ENCODE measurements at regions not wholly inside any gene's neighbourhood (a gene's known extent, or its start where the extent isn't known, plus 50 kb on each side); places are given as distances from the start of the nearest gene placed in this dataset.
A peak's percentile ranks its signal among the peaks of the same experiment; 100 is the strongest.

DNA sequence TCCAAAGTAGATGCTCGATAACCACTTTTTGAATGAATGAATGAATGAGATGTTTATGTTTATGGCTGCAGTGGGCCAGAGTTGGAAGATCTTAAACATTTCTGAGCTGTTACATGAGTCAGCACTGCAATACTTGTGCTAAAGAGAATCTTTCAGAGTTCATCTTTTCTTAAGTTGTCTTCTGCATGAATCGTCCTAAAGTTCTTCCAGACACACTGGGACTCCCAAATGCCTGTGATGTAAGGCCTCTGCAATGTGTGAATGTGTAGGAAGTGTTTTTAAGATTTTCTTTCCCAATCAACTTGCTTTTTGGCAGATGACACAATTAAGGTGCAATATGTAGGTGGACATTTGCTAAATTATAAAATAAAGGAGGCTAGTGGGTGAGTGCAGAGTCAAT lies 50.3 kb upstream of the TRIM9 start:
- no peak overlapping the region for H3K9ac ChIP-seq
- H3K27ac ChIP-seq (ENCODE audit: low read depth in 2 of 2, low read length in 1 of 2) = no peak overlapping the region
- no peaks in the 10 kb centered on the region for H4K20me1 ChIP-seq (ENCODE audit: insufficient read depth)
- no peaks in the 10 kb centered on the region for H3K9me3 ChIP-seq
- no peak for TF ChIP-seq RAD21 (IDR thresholded peaks at IDR 0.05; ENCODE audit: low read length)
- no peak for TF ChIP-seq GATA2 (CRISPR knock-in tag; IDR thresholded peaks at IDR 0.05)
- TF ChIP-seq EZH2phosphoT487 (IDR thresholded peaks at IDR 0.05; ENCODE audit: borderline replicate concordance, low read depth) = no peak
- TF ChIP-seq FOXM1 (IDR thresholded peaks at IDR 0.05; ENCODE audit: low read depth) = no peak
- TF ChIP-seq, protein P1, sequence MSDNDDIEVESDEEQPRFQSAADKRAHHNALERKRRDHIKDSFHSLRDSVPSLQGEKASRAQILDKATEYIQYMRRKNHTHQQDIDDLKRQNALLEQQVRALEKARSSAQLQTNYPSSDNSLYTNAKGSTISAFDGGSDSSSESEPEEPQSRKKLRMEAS (IDR thresholded peaks at IDR 0.05; ENCODE audit: low read depth) = no peak
- no peak for TF ChIP-seq TAF1 (IDR thresholded peaks at IDR 0.05; ENCODE audit: borderline replicate concordance, low read depth, low read length)
- CTCF ChIA-PET = no interaction called here
- H2AFZ ChIP-seq (ENCODE audit: low read depth) = no peak overlapping the region
- H3K27me3 ChIP-seq (ENCODE audit: insufficient read depth) = no peaks in the 10 kb centered on the region
- 67% methylated on average over 2 of the region's 2 CpGs for WGBS (ENCODE audit: low lambda C conversion rate)
- no peaks in the 10 kb centered on the region for H3K9me2 ChIP-seq
- H3K4me3 ChIP-seq (ENCODE audit: low read depth in 2 of 2, low read length in 1 of 2) = no peak overlapping the region
- H3K79me2 ChIP-seq (ENCODE audit: insufficient read depth) = no peaks in the 10 kb centered on the region
- no peaks in the 10 kb centered on the region for H3K4me1 ChIP-seq (ENCODE audit: control insufficient read depth in 1 of 2, insufficient read depth in 2 of 2, low read depth in 1 of 2, low read length in 1 of 2)
- no peaks in the 10 kb centered on the region for H3K36me3 ChIP-seq (replicated peaks in 1 of 2; ENCODE audit: control insufficient read depth in 1 of 2, insufficient read depth in 2 of 2, low read length in 1 of 2)
- POLR2A ChIA-PET = no interaction called here
- H3K4me2 ChIP-seq = no peak overlapping the region
- H3F3A ChIP-seq (replicated peaks; ENCODE audit: insufficient read depth) = no peaks in the 10 kb centered on the region
- no peak for DNase-seq

DNA sequence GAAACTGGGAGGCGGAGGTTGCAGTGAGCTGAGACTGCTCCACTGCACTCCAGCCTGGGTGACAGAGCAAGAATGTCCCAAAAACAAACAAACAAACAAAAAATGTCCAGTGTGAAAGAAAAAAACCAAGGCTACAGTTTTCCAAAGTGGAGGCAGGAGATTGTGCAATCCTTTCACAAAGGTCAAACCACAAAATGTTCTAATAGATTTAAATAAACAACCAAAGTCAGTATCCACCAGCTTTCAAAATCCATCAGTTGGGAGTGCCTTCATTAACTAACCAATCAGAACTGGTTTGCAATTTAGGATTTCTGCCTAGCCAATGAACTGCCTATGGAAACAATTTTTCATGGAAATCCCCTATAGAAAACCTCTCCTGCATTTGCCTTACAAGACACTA lies 52.3 kb upstream of the TRIM9 start:
- Histone ChIP-seq H3K27me3 (ENCODE audit: insufficient read depth) (no peaks in the 10 kb centered on the region), H3K4me3 (ENCODE audit: low read depth in 2 of 2, low read length in 1 of 2) (no peak overlapping the region), H4K20me1 (ENCODE audit: insufficient read depth) (no peaks in the 10 kb centered on the region), H2AFZ (ENCODE audit: low read depth) (no peak overlapping the region), H3K4me1 (ENCODE audit: control insufficient read depth in 1 of 2, insufficient read depth in 2 of 2, low read depth in 1 of 2, low read length in 1 of 2) (no peaks in the 10 kb centered on the region), H3K79me2 (ENCODE audit: insufficient read depth) (no peaks in the 10 kb centered on the region), H3F3A (replicated peaks; ENCODE audit: insufficient read depth) (no peaks in the 10 kb centered on the region), H3K4me2 (no peak overlapping the region), H3K9me3 (no peaks in the 10 kb centered on the region), H3K9ac (no peak overlapping the region), H3K36me3 (replicated peaks in 1 of 2; ENCODE audit: control insufficient read depth in 1 of 2, insufficient read depth in 2 of 2, low read length in 1 of 2) (no peaks in the 10 kb centered on the region), H3K27ac (ENCODE audit: low read depth in 2 of 2, low read length in 1 of 2) (no peak overlapping the region), H3K9me2 (no peaks in the 10 kb centered on the region)
- TF ChIP-seq GABPA (IDR thresholded peaks at IDR 0.05; ENCODE audit: low read depth) (no peak), TEAD4 (IDR thresholded peaks at IDR 0.05; ENCODE audit: borderline replicate concordance, insufficient read depth) (no peak)
- WGBS (ENCODE audit: low lambda C conversion rate) = 76% methylated on average over 1 of the region's 1 CpG
- ChIA-PET CTCF (interaction anchor here (1.0 kb wide), 1 partner anchor 36 kb away, joined by 3 read pairs; no protein-coding TSS in a partner anchor), POLR2A (no interaction called here)
- DNase-seq = no peak

DNA sequence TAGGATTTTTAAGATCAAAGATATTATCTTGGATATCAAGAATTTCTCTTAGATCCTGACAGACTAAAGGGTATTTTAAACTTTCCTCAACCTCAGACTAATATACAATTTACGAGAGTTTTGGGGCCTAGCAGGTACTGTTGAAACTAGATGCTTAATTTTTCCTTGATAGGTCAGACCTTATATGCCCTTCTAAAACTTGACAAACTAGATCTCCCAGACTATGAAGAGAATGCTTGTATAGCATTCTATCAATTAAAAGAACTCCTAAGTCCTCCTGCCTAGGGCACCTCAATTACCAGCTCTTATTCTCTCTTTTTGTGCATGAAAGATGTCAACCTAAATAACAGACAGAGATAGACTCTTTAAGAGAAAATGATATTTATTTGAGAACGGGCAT lies 60.4 kb upstream of the TRIM9 start:
- H2AFZ ChIP-seq (ENCODE audit: low read depth) = no peak overlapping the region
- ChIA-PET CTCF (interaction anchor here (1.0 to 1.4 kb wide), 3 partner anchors 12 to 200 kb away, joined by 3 to 6 read pairs (median 3); no protein-coding TSS in a partner anchor), POLR2A (no interaction called here)
- H3K4me1 ChIP-seq (ENCODE audit: control insufficient read depth in 1 of 2, insufficient read depth in 2 of 2, low read depth in 1 of 2, low read length in 1 of 2) = no peaks in the 10 kb centered on the region
- no peaks in the 10 kb centered on the region for H3K79me2 ChIP-seq (ENCODE audit: insufficient read depth)
- WGBS (ENCODE audit: low lambda C conversion rate) = 83% methylated on average over 2 of the region's 2 CpGs
- DNase-seq = no peak
- H3K9me2 ChIP-seq = no peaks in the 10 kb centered on the region
- no peak overlapping the region for H3K4me2 ChIP-seq
- no peaks in the 10 kb centered on the region for H3K27me3 ChIP-seq (ENCODE audit: insufficient read depth)
- H3F3A ChIP-seq (replicated peaks; ENCODE audit: insufficient read depth) = no peaks in the 10 kb centered on the region
- no peak overlapping the region for H3K9ac ChIP-seq
- peak overlapping the region in 1 of 2 experiments; percentile 37; a peak in 1 of 4 replicates for H3K27ac ChIP-seq (ENCODE audit: low read depth in 2 of 2, low read length in 1 of 2)
- H3K36me3 ChIP-seq (replicated peaks in 1 of 2; ENCODE audit: control insufficient read depth in 1 of 2, insufficient read depth in 2 of 2, low read length in 1 of 2) = no peaks in the 10 kb centered on the region
- no peaks in the 10 kb centered on the region for H4K20me1 ChIP-seq (ENCODE audit: insufficient read depth)
- H3K9me3 ChIP-seq = no peaks in the 10 kb centered on the region
- no peak overlapping the region for H3K4me3 ChIP-seq (ENCODE audit: low read depth in 2 of 2, low read length in 1 of 2)
- TF ChIP-seq, protein P2, sequence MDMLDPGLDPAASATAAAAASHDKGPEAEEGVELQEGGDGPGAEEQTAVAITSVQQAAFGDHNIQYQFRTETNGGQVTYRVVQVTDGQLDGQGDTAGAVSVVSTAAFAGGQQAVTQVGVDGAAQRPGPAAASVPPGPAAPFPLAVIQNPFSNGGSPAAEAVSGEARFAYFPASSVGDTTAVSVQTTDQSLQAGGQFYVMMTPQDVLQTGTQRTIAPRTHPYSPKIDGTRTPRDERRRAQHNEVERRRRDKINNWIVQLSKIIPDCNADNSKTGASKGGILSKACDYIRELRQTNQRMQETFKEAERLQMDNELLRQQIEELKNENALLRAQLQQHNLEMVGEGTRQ (IDR thresholded peaks at IDR 0.05; ENCODE audit: borderline replicate concordance, low read depth, low read length) = no peak
- no peak for TF ChIP-seq POLR2AphosphoS5 (IDR thresholded peaks at IDR 0.05; ENCODE audit: low read depth, low read length)
- no peak for TF ChIP-seq TCF12 (IDR thresholded peaks at IDR 0.05)
- TF ChIP-seq FOSL2 (IDR thresholded peaks at IDR 0.05; ENCODE audit: borderline replicate concordance, low read depth) = no peak
- TF ChIP-seq EZH2phosphoT487 (IDR thresholded peaks at IDR 0.05; ENCODE audit: borderline replicate concordance, low read depth) = no peak
- TF ChIP-seq, protein P1 (IDR thresholded peaks at IDR 0.05; ENCODE audit: low read depth) = no peak
- TF ChIP-seq TAF1 (IDR thresholded peaks at IDR 0.05; ENCODE audit: borderline replicate concordance, low read depth, low read length) = no peak
- no peak for TF ChIP-seq SIN3A (IDR thresholded peaks at IDR 0.05; ENCODE audit: borderline replicate concordance, low read depth, low read length)
- no peak for TF ChIP-seq FOXJ3 (CRISPR knock-in tag; IDR thresholded peaks at IDR 0.05)
- TF ChIP-seq RCOR1 (IDR thresholded peaks at IDR 0.05; ENCODE audit: low read length) = no peak
- TF ChIP-seq YY1 (IDR thresholded peaks at IDR 0.05; ENCODE audit: low read depth) = no peak
- TF ChIP-seq FOXM1 (IDR thresholded peaks at IDR 0.05; ENCODE audit: low read depth) = no peak
- no peak for TF ChIP-seq TEAD4 (IDR thresholded peaks at IDR 0.05; ENCODE audit: borderline replicate concordance, insufficient read depth)
- TF ChIP-seq, protein P3, sequence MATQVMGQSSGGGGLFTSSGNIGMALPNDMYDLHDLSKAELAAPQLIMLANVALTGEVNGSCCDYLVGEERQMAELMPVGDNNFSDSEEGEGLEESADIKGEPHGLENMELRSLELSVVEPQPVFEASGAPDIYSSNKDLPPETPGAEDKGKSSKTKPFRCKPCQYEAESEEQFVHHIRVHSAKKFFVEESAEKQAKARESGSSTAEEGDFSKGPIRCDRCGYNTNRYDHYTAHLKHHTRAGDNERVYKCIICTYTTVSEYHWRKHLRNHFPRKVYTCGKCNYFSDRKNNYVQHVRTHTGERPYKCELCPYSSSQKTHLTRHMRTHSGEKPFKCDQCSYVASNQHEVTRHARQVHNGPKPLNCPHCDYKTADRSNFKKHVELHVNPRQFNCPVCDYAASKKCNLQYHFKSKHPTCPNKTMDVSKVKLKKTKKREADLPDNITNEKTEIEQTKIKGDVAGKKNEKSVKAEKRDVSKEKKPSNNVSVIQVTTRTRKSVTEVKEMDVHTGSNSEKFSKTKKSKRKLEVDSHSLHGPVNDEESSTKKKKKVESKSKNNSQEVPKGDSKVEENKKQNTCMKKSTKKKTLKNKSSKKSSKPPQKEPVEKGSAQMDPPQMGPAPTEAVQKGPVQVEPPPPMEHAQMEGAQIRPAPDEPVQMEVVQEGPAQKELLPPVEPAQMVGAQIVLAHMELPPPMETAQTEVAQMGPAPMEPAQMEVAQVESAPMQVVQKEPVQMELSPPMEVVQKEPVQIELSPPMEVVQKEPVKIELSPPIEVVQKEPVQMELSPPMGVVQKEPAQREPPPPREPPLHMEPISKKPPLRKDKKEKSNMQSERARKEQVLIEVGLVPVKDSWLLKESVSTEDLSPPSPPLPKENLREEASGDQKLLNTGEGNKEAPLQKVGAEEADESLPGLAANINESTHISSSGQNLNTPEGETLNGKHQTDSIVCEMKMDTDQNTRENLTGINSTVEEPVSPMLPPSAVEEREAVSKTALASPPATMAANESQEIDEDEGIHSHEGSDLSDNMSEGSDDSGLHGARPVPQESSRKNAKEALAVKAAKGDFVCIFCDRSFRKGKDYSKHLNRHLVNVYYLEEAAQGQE (IDR thresholded peaks at IDR 0.05; ENCODE audit: low read depth, low read length) = no peak
- TF ChIP-seq EP300 (IDR thresholded peaks at IDR 0.05; ENCODE audit: borderline replicate concordance in 1 of 2, low read depth in 1 of 2, low read length in 1 of 2) = no peak
